Fibroblast of lung (primary cell): ENCODE measurements at regions not wholly inside any gene's neighbourhood (a gene's known extent, or its start where the extent isn't known, plus 50 kb on each side); places are given as distances from the start of the nearest gene placed in this dataset.
A peak's percentile ranks its signal among the peaks of the same experiment; 100 is the strongest.
"Not testable (repeated sequence)": the region's sequence is repeated elsewhere in the genome, so short reads cannot be mapped to it uniquely, and the experiment has no call there.

Experiments
- DNase-seq, 2 donors: peaks; one replicate each; pipeline versions ENCODE4 v3.0.0 to v3.0.0-alpha.2; 2010; ENCODE audit warnings: low read depth in 2 of 2
- H2AFZ ChIP-seq: 2 replicates; pipeline ENCODE4 v1.5.1; 2012; ENCODE audit warnings: low read length, control low read depth, inconsistent platforms
- H3K27ac ChIP-seq: 2 replicates; pipeline ENCODE4 v1.5.1; 2011; ENCODE audit warnings: low read length, control low read depth; ENCODE audit not compliant: insufficient read depth
- H3K27me3 ChIP-seq: 2 replicates; pipeline ENCODE4 v1.5.1; 2011; ENCODE audit warnings: mild to moderate bottlenecking, low read length; ENCODE audit not compliant: control insufficient read depth, insufficient read depth
- H3K36me3 ChIP-seq: 2 replicates; pipeline ENCODE4 v1.5.1; 2011; ENCODE audit warnings: low read length; ENCODE audit not compliant: control insufficient read depth, insufficient read depth
- H3K4me1 ChIP-seq: 2 replicates; pipeline ENCODE4 v1.5.1; 2011; ENCODE audit warnings: low read length; ENCODE audit not compliant: control insufficient read depth, insufficient read depth; ENCODE audit errors: extremely low read depth
- H3K4me2 ChIP-seq: 2 replicates; pipeline ENCODE4 v1.5.1; 2011; ENCODE audit warnings: low read length, control low read depth; ENCODE audit not compliant: insufficient read depth; ENCODE audit errors: extremely low read depth
- H3K4me3 ChIP-seq, 4 experiments: fragments of 200-600 bp in 1 of 4; sonication (generic) in 1 of 4; replicated peaks in 1 of 4; 2 replicates each; pipeline ENCODE4 v1.5.1; 2011 to 2016; ENCODE audit warnings: low read length in 4 of 4, low read depth in 3 of 4, mild to moderate bottlenecking in 3 of 4, control low read depth in 2 of 4, inconsistent platforms in 1 of 4, mixed read lengths in 1 of 4; ENCODE audit not compliant: insufficient read depth in 1 of 4; ENCODE audit errors: control extremely low read depth in 1 of 4
- H3K79me2 ChIP-seq: 2 replicates; pipeline ENCODE4 v1.5.1; 2012; ENCODE audit warnings: mild to moderate bottlenecking, low read length, inconsistent platforms; ENCODE audit not compliant: control insufficient read depth, insufficient read depth
- H3K9ac ChIP-seq: 2 replicates; pipeline ENCODE4 v1.5.1; 2011; ENCODE audit warnings: mild to moderate bottlenecking, low read length, control low read depth; ENCODE audit not compliant: insufficient read depth
- H3K9me3 ChIP-seq: 2 replicates; pipeline ENCODE4 v1.5.1; 2012; ENCODE audit warnings: low read depth, low read length; ENCODE audit not compliant: control insufficient read depth, insufficient read depth
- H4K20me1 ChIP-seq: 2 replicates; pipeline ENCODE4 v1.5.1; 2011; ENCODE audit warnings: low read length; ENCODE audit not compliant: control insufficient read depth, insufficient read depth; ENCODE audit errors: extremely low read depth
- CTCF ChIP-seq, 2 donors: IDR thresholded peaks in 1 of 2; conservative IDR thresholded peaks in 1 of 2; 1 replicate in 1 of 2; 2 replicates in 1 of 2; pipeline ENCODE4 v1.5.1; 2011 to 2012; ENCODE audit warnings: low read length in 2 of 2, control low read depth in 1 of 2, inconsistent platforms in 1 of 2, low read depth in 1 of 2, mild to moderate bottlenecking in 1 of 2
- EZH2 ChIP-seq: IDR thresholded peaks from 2 replicates; pipeline ENCODE4 v1.5.1; 2012; ENCODE audit warnings: low read length, control low read depth, mild to moderate bottlenecking; ENCODE audit errors: missing control alignments

- Histone ChIP-seq H4K20me1 (no peaks in the 10 kb centered on the region), H3K9me3 (no peaks in the 10 kb centered on the region), H3K79me2 (no peaks in the 10 kb centered on the region), H3K4me2 (no peak overlapping the region), H3K27me3 (no peaks in the 10 kb centered on the region), H3K27ac (no peak overlapping the region), H3K36me3 (no peaks in the 10 kb centered on the region), H2AFZ (no peak overlapping the region), H3K9ac (no peak overlapping the region), H3K4me1 (peaks cover 2% of the 10 kb centered on the region), H3K4me3 (no peak overlapping the region)
- TF ChIP-seq EZH2, result no peak
- no peak for TF ChIP-seq CTCF (conservative IDR thresholded peaks at IDR 0.05 in 1 of 2, IDR thresholded peaks at IDR 0.05 in 1 of 2; ENCODE audit: low read depth in 1 of 2, low read length in 2 of 2)
- DNase-seq, result peak in 1 of 2 donors; percentile 85
Observed at GRCh38 chr5:36422952-36423351, 121.2 kb upstream of the RANBP3L start.

GRCh38 chr5:36423578-36424307, 122.0 kb upstream of the RANBP3L start:
- no peaks in the 10 kb centered on the region for H3K36me3 ChIP-seq
- H3K4me3 ChIP-seq, result no peak overlapping the region
- DNase-seq, result peak in 1 of 2 donors; percentile 44
- H3K4me1 ChIP-seq, result peaks cover 2% of the 10 kb centered on the region
- H3K79me2 ChIP-seq, result no peaks in the 10 kb centered on the region
- H3K9ac ChIP-seq, result no peak overlapping the region
- no peaks in the 10 kb centered on the region for H3K9me3 ChIP-seq
- TF ChIP-seq EZH2, result no peak
- H2AFZ ChIP-seq, result no peak overlapping the region
- no peaks in the 10 kb centered on the region for H4K20me1 ChIP-seq
- no peaks in the 10 kb centered on the region for H3K27me3 ChIP-seq
- no peak overlapping the region for H3K4me2 ChIP-seq
- no peak overlapping the region for H3K27ac ChIP-seq

- H3K4me3 ChIP-seq, H3K9me3 ChIP-seq, H2AFZ ChIP-seq, H3K27me3 ChIP-seq, H3K36me3 ChIP-seq, H4K20me1 ChIP-seq, DNase-seq, H3K4me1 ChIP-seq, H3K9ac ChIP-seq, H3K79me2 ChIP-seq, H3K27ac ChIP-seq, H3K4me2 ChIP-seq: not testable (repeated sequence)
Observed at GRCh38 chr5:36426070-36426469, 124.4 kb upstream of the RANBP3L start.

- Histone ChIP-seq H3K4me3 (no peak overlapping the region), H3K79me2 (no peaks in the 10 kb centered on the region), H3K27me3 (peaks cover 4% of the 10 kb centered on the region)
Observed at GRCh38 chr5:36435516-36435915, 133.8 kb upstream of the RANBP3L start.

More at GRCh38 chr5:36435516-36435915, 133.8 kb upstream of the RANBP3L start:
- Histone ChIP-seq H3K36me3 (no peaks in the 10 kb centered on the region), H2AFZ (no peak overlapping the region), H3K9me3 (no peaks in the 10 kb centered on the region), H4K20me1 (no peaks in the 10 kb centered on the region), H3K4me1 (no peaks in the 10 kb centered on the region), H3K27ac (no peak overlapping the region), H3K9ac (no peak overlapping the region), H3K4me2 (no peak overlapping the region)
- no peak for DNase-seq
- TF ChIP-seq CTCF (conservative IDR thresholded peaks at IDR 0.05 in 1 of 2, IDR thresholded peaks at IDR 0.05 in 1 of 2; ENCODE audit: low read depth in 1 of 2, low read length in 2 of 2) (no peak), EZH2 (no peak)
